Endothelial cell of umbilical vein (primary cell): ENCODE measurements at regions not wholly inside any gene's neighbourhood (a gene's known extent, or its start where the extent isn't known, plus 50 kb on each side); places are given as distances from the start of the nearest gene placed in this dataset.

ENCODE experiments used
- BruUV-seq: library from RNA; stranded (reverse); fragments of 400-500 nt; replicated peaks from 2 replicates; lab custom pipeline; 2021; lab: Mats Ljungman, UMichigan
- CTCF ChIA-PET: fragments of 300-600, 350-600 bp; sonication (Branson Sonifier 250); formaldehyde crosslinking; loops from one replicate; lab custom pipeline; 2021; ENCODE audit warnings: antibody characterized with exemption, inconsistent platforms; lab: Charles Lee
- POLR2A ChIA-PET: fragments of 300-600, 350-600 bp; sonication (Branson Sonifier 250); formaldehyde crosslinking; loops from one replicate; lab custom pipeline; 2021; ENCODE audit warnings: antibody characterized with exemption, inconsistent platforms; lab: Charles Lee
- DNase-seq: peaks from one replicate; pipeline ENCODE4 v3.0.0-alpha.2; 2011; ENCODE audit warnings: low read depth, low spot score
- FAIRE-seq: peaks from 2 replicates; lab custom pipeline; 2011; peaks lifted over from hg19 to GRCh38; lab: Jason Lieb, UNC
- H2AFZ ChIP-seq: 2 replicates; pipeline ENCODE4 v1.6.0; 2012; ENCODE audit warnings: low read depth, low read length, control low read depth, inconsistent platforms
- H3K27ac ChIP-seq: 2 replicates; pipeline ENCODE4 v1.5.1; 2011; ENCODE audit warnings: low read depth, mild to moderate bottlenecking, control low read depth, low read length, moderate library complexity; ENCODE audit not compliant: insufficient read depth
- H3K27me3 ChIP-seq, 2 experiments: 2 replicates each; pipeline versions ENCODE4 v1.6.0 to v1.6.1; 2011; ENCODE audit warnings: low read length in 2 of 2, mixed read lengths in 1 of 2; ENCODE audit not compliant: control insufficient read depth in 2 of 2, insufficient read depth in 2 of 2
- H3K36me3 ChIP-seq, 2 experiments: 2 replicates in 1 of 2; 3 replicates in 1 of 2; pipeline ENCODE4 v1.5.1; 2011; ENCODE audit warnings: low read length in 2 of 2, mild to moderate bottlenecking in 1 of 2, moderate library complexity in 1 of 2; ENCODE audit not compliant: control insufficient read depth in 2 of 2, insufficient read depth in 2 of 2; ENCODE audit errors: extremely low read depth in 1 of 2
- H3K4me1 ChIP-seq: 3 replicates; pipeline ENCODE4 v1.5.1; 2011; ENCODE audit warnings: mild to moderate bottlenecking, low read length; ENCODE audit not compliant: control insufficient read depth, insufficient read depth; ENCODE audit errors: extremely low read depth
- H3K4me2 ChIP-seq: 2 replicates; pipeline ENCODE4 v1.6.1; 2011; ENCODE audit warnings: low read length, control low read depth, mixed read lengths; ENCODE audit not compliant: insufficient read depth
- H3K4me3 ChIP-seq, 3 experiments: fragments of 200-600 bp in 1 of 3; sonication (generic), shearing (Covaris generic) in 1 of 3; replicated peaks in 1 of 3; 2 replicates each; pipeline ENCODE4 v1.5.1; 2011 to 2016; ENCODE audit warnings: control low read depth in 3 of 3, low read length in 3 of 3, mild to moderate bottlenecking in 2 of 3, inconsistent platforms in 1 of 3, low read depth in 1 of 3, moderate library complexity in 1 of 3; ENCODE audit not compliant: insufficient read depth in 1 of 3
- H3K79me2 ChIP-seq: 2 replicates; pipeline ENCODE4 v1.6.0; 2012; ENCODE audit warnings: low read length, inconsistent platforms; ENCODE audit not compliant: control insufficient read depth, insufficient read depth
- H3K9ac ChIP-seq: replicated peaks from 2 replicates; pipeline ENCODE3; 2011; ENCODE audit warnings: low read length, control low read depth; ENCODE audit not compliant: insufficient read depth; ENCODE audit errors: extremely low read depth
- H3K9me1 ChIP-seq: replicated peaks from 3 replicates; pipeline ENCODE4 v1.6.0; 2011; ENCODE audit warnings: mild to moderate bottlenecking, low read length; ENCODE audit not compliant: control insufficient read depth, insufficient read depth; ENCODE audit errors: extremely low read depth
- H3K9me3 ChIP-seq: replicated peaks from 2 replicates; pipeline ENCODE4 v1.5.1; 2012; ENCODE audit warnings: low read length, inconsistent platforms; ENCODE audit not compliant: control insufficient read depth, insufficient read depth
- H4K20me1 ChIP-seq: replicated peaks from 2 replicates; pipeline ENCODE3; 2011; ENCODE audit warnings: mild to moderate bottlenecking, low read length; ENCODE audit not compliant: control insufficient read depth, insufficient read depth; ENCODE audit errors: extremely low read depth
- EZH2 ChIP-seq: IDR thresholded peaks from 2 replicates; pipeline ENCODE4 v1.6.1; 2012; ENCODE audit warnings: borderline replicate concordance, low read depth, mild to moderate bottlenecking, moderate library complexity, low read length, inconsistent platforms; ENCODE audit not compliant: severe bottlenecking
- FOS ChIP-seq: IDR thresholded peaks from 2 replicates; pipeline ENCODE4 v1.6.1; 2011; ENCODE audit warnings: mild to moderate bottlenecking, low read length, moderate library complexity, borderline replicate concordance; ENCODE audit not compliant: insufficient read depth
- GATA2 ChIP-seq: IDR thresholded peaks from 2 replicates; pipeline ENCODE4 v1.7.0; 2011; ENCODE audit warnings: low read depth, mild to moderate bottlenecking, moderate library complexity, mixed read lengths, low read length; ENCODE audit not compliant: insufficient read length, insufficient read depth
- JUN ChIP-seq: IDR thresholded peaks from 2 replicates; pipeline ENCODE4 v1.6.1; 2011; ENCODE audit warnings: borderline replicate concordance, low read depth; ENCODE audit not compliant: insufficient read length, insufficient read depth
- MYC ChIP-seq: IDR thresholded peaks from one replicate; pipeline ENCODE4 v1.6.1; 2011; ENCODE audit warnings: mild to moderate bottlenecking, low read depth, low read length
- POLR2A ChIP-seq: IDR thresholded peaks from 2 replicates; pipeline ENCODE4 v1.6.1; 2012; ENCODE audit warnings: low read depth, mild to moderate bottlenecking, control low read depth, low read length
- POLR2AphosphoS5 ChIP-seq: IDR thresholded peaks from 2 replicates; pipeline ENCODE4 v1.6.1; 2012; ENCODE audit warnings: low read depth, mild to moderate bottlenecking, control low read depth, low read length, moderate library complexity; ENCODE audit not compliant: insufficient read depth
- dilution Hi-C: fragments of 300-500 bp; cut with MboI; formaldehyde crosslinking; loops from one replicate; pipeline ENCODE4 v1.15.0; 2019; ENCODE audit warnings: low sequenced_read_pairs; ENCODE audit not compliant: extremely low pct_ligation_motif_present
- intact Hi-C: fragments of 100-400 bp; cut with micrococcal nuclease; formaldehyde crosslinking; loops from one replicate; pipeline ENCODE4 v1.10.0; 2022
- TF ChIP-seq, protein P1 (sequence below): IDR thresholded peaks from 2 replicates; pipeline ENCODE4 v1.6.1; 2011; ENCODE audit not compliant: insufficient read depth, insufficient read length
- TF ChIP-seq, protein P2 (sequence below), 2 donors: IDR thresholded peaks; 1 replicate in 1 of 2; 2 replicates in 1 of 2; pipeline ENCODE4 v1.5.1; 2011; ENCODE audit warnings: low read length in 2 of 2, mild to moderate bottlenecking in 2 of 2, moderate library complexity in 2 of 2, control low read depth in 1 of 2, inconsistent platforms in 1 of 2, low read depth in 1 of 2; ENCODE audit not compliant: insufficient read depth in 1 of 2; ENCODE audit errors: extremely low read depth in 1 of 2

DNA sequence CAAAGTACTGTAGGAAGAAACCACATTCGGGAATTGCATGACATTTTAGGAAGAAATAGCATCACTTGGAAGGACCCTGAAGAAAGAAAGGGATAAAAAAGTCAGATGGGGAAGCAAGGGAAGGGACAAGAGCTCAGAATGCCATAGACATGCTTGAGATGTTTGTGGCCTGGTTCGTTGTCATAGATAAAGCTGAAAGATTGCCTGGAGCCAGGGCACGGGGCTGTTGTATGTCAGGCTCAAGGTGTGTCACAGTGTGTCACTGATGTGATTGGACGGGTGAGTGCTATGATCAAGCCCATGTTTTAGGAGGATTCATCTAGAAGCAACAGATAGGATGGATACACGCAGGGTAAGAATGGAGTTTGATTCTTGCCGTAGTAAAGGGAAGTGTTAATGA lies 216.2 kb upstream of the SOX4 start:
- no TSS peak for BruUV-seq
- H4K20me1 ChIP-seq, result no peaks in the 10 kb centered on the region
- DNase-seq (no peak), FAIRE-seq (no peak)
- no peaks in the 10 kb centered on the region for H3K27me3 ChIP-seq
- H3K9me3 ChIP-seq, result no peaks in the 10 kb centered on the region
- ChIA-PET CTCF (no interaction called here), POLR2A (no interaction called here)
- H3K36me3 ChIP-seq, result no peaks in the 10 kb centered on the region
- no peaks in the 10 kb centered on the region for H3K79me2 ChIP-seq
- dilution Hi-C loops (no loop called here), intact Hi-C loops (no loop called here)
- H3K4me1 ChIP-seq, result no peaks in the 10 kb centered on the region
- no peak overlapping the region for H3K9ac ChIP-seq
- H3K9me1 ChIP-seq, result no peaks in the 10 kb centered on the region
- no peak overlapping the region for H2AFZ ChIP-seq
- no peak overlapping the region for H3K4me3 ChIP-seq
- TF ChIP-seq POLR2AphosphoS5 (no peak), EZH2 (no peak), POLR2A (no peak), FOS (no peak), JUN (no peak), MYC (no peak), GATA2 (no peak)
- TF ChIP-seq, protein P1, sequence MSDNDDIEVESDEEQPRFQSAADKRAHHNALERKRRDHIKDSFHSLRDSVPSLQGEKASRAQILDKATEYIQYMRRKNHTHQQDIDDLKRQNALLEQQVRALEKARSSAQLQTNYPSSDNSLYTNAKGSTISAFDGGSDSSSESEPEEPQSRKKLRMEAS, result no peak
- TF ChIP-seq, protein P2, sequence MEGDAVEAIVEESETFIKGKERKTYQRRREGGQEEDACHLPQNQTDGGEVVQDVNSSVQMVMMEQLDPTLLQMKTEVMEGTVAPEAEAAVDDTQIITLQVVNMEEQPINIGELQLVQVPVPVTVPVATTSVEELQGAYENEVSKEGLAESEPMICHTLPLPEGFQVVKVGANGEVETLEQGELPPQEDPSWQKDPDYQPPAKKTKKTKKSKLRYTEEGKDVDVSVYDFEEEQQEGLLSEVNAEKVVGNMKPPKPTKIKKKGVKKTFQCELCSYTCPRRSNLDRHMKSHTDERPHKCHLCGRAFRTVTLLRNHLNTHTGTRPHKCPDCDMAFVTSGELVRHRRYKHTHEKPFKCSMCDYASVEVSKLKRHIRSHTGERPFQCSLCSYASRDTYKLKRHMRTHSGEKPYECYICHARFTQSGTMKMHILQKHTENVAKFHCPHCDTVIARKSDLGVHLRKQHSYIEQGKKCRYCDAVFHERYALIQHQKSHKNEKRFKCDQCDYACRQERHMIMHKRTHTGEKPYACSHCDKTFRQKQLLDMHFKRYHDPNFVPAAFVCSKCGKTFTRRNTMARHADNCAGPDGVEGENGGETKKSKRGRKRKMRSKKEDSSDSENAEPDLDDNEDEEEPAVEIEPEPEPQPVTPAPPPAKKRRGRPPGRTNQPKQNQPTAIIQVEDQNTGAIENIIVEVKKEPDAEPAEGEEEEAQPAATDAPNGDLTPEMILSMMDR (IDR thresholded peaks at IDR 0.05; ENCODE audit: extremely low read depth in 1 of 2, insufficient read depth in 1 of 2, low read depth in 1 of 2, low read length in 2 of 2), result no peak
- no peak overlapping the region for H3K27ac ChIP-seq
- H3K4me2 ChIP-seq, result no peak overlapping the region
